DMS79 (cell line): ENCODE measurements at regions not wholly inside any gene's neighbourhood (a gene's known extent, or its start where the extent isn't known, plus 50 kb on each side); places are given as distances from the start of the nearest gene placed in this dataset.

Source experiments
- DNase-seq: peaks from one replicate; lab custom pipeline; 2025; lab: John Stamatoyannopoulos, UW

DNA sequence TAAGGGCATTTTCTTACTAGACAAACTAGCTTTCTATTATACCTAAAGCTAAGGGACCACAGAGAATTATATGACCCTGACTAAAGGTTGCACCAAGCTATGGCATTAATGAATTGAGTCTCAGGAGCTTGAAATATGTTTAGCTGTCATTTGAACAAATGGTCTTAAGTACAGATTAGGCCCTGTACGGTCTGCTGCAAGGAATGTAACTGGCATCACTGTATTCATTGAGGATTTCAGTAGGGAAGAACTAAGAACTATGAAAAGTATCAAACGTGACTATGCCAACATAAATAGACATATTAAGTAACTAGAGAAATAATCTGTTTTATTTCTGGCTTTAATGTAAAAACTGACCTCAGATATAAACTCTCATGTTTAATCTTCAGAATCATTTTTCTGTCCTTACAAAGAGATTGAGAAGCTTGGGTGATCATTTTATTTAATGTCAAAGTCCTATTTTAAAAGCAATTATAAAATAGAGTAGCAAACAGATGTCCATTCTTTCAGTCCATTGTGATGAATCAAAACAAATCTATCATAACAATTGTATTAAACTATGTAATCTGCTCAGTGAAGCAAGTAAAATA lies 845.9 kb downstream of the MAT2B start:
- DNase-seq = no peak

DNA sequence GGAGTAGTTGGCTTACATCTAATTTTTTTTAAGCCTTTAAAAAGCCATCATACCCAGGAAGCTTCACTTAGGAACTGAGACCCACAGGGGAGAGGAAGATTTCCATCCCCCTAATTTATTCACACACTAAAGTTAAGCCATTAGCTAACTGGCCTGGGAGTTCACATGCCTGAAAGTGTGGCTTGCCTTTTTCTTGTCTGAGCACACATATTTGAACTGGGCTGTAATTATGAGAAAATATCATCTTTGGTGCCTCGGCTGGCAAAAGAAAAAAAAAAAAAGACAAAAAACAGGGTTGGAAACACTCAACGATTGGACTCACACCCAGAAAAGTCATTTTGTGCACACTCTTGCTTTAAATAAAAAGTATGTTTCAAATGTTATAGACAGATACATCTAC lies 847.3 kb downstream of the MAT2B start:
- DNase-seq = no peak

DNA sequence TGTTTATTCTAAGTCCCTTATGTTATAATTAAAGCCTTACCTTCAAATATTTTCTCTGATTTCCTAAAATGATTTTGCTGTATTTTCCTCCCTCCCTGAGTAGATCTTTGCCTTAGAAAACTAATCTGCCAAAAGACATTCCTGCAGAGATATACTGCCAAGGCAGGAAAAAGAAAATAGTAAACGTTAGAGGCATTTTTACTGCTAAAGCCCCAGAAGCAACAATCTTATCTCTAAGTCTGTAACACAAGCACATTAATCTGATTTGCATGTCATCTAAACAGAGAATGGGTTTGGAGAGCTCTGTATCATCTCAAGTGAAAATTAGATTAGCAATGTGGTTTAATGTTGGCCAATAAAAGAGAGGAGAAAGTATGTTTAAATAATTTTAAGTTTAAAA lies 847.7 kb downstream of the MAT2B start:
- DNase-seq = no peak

DNA sequence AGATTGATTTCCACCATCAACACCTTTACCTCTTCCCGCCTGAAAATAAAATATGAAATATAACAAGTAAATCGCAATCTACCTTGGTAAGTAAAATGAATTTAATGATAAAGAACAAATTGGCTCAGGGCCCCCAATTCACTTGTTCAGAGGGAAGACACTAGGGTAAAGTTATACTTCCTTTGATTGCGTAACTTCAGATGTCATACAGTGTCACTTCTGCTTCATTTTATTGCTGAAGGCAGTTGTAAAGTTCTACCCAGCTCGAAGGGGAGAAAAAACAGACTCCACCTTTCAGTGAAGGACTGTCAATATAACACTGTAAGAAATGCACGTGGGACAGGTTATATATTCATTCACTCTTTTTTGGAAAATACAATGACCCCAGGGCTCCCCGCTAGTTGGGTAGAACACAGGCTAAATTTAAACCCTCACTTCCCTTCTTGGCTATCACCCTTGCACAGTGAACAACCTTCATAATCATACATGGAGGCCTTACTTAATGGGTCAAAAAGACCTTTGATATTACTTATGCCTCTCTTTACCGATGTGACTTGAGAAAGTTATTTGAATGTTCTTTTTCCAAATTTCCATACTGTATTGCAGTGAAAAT lies 848.8 kb downstream of the MAT2B start:
- DNase-seq = no peak

DNA sequence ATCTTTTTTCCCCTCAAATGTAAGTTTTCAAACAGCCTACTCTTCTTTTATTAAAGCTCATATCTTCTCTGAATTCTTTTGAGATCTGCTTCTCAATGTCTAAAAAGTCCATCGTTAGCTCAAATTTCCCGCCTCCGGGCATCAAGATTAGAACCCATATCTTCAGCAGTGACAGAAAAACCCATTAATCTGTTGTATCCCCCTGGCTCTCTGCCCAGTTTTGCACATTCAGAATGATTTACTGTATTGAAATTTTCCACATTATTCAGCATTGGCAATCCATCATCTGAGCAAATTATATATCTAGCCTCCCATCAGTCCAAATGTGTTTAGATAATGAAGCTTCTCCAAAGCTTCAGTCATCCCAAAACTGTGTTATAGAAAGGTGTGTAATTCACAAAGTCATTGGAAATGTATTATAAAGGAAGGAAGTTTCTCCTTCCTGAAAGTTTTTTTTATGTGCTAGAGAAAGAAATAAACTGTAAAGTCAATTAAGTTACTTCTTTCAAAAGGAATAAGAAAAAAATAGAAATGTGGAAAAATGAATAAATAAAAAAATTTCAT lies 849.9 kb downstream of the MAT2B start:
- DNase-seq = no peak

DNA sequence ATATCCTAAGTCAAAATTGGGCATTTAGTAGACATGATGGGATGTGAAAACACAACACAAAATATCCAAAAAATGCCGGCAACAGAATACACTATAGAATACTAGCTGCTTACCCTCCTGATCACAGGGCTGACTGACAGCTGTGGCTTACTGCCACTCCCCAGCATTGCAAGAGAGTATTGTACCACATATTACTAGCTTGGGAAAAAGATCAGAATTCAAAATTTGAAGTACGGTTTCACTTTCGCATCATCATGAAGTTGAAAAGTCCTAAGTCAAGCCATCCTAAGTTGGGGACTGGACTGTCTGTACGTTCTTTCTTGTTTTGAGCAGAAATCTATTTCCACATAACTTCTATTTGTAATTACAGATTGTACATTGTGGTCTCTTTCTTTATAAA lies 851.4 kb downstream of the MAT2B start:
- DNase-seq = no peak

DNA sequence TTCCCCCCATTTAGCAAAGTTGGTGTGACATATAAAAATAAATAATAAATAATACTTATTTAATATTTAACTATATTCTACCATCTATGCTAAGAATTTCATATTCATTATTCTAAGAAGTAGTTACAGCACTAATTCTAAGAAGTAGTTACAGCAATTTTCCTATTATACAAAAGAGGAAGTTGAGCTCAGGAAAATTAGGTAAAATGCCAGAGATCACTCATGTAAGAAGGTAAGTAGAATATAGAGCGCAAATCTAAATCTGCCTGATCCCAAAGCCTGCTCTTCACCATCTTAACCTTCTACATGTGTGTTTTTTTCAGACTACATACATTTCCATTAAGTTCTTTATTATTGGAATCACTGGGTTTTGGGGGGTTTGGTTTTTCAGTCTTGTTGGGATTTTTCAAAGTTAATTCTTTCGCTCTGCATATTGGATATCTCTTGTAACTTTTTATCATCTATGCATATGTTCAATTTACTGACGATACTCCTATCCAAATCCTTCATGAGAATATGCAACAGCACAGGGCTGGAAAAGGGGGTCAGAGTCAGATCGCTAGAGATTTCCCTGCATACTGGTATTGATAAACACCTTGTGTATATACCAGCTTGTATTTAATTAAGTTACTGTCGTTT lies 852.1 kb downstream of the MAT2B start:
- DNase-seq = no peak

DNA sequence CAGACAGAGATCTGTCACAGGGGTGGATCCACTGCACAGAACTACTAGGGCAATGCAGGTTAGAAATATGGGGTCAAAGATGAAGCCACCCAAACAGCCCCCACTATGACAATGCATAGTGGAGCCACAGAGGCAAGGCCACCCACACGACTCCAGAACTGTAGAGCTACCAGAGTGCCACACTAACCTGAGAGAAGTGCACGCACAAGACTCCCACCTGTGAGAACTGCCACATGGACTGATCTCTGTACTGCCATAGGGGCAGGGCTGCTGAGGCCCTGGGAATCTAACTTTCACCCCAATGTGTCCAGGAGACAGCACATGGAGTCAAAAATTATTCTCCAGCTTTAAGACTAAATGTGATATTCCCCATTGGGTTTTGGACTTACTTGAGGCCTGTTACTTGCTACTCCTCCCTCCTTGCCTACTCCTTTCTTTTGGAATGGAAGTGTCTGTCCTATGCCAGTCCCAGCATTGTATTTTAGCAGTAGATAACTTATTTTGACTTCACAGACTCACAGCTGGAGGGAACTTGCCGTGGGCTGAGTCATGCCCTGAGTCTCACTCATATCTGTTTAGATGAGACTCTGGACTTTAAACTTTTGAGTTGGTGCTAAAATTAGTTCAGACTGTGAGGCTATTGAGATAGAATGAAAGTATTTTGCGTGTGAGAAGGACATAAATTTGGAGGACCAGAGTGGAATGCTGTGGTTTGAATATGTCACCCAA lies 853.3 kb downstream of the MAT2B start:
- no peak for DNase-seq

DNA sequence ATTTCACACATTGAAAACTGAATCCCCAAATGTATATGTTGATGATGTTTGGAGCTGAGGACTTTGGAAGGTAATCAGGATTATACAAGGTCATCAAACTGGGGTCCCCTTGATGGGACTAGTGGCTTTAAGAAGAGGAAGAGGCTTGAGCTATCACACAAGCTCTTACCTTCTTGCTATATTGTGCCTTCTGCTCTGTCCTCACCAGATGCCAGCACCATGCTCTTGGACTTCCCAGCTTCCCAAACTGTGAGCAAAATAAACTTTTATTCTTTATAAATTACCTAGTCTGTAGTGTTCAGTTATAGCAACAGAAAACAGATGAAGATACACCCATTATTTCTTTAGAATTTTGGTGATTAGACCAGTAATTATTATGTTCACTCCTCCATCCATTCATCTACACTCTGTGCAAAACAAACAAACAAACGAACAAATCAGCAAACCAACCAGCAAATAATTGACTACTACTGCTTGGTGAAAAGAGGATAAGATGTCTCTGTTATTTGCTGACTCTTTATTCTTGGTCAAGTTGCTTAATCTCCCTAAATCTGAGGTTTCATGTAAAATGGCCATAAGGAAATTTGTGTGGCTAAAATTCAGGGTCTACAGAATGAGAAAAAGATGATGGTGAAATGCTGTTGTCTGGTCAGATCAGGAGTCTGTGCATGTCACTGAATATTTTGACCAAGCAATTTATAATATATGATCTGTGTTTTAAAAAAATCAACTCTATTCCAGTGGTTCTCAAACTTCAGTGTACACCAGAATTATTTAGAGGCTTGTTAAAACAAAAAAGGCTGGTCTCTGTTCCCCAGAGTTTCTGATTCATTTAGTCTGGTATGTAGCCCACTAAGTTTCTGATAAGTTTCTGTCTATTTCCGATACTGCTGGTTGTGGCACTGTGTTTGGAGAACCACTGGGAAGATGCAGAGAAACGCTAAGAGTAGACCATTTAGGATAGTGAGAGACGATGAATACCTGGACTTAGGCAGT lies 854.1 kb downstream of the MAT2B start:
- no peak for DNase-seq

DNA sequence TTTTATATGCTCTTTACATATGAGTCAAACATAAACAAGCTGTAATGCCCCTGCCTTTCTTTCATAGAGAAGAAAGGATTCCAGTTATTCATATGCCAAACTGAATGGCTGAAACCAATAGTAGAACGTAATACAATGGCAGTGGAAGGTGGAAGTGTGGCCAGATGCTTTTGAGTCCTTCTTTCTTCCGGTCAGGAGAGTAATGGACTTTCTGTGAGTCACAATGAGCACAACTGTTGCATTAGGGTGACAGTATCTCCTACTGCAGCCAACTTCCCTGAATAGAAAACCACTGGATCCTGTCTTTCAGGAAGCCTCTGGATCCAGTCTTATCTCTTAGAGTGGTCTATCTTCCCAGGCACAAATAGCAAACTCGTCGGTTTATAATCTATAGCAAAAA lies 855.2 kb downstream of the MAT2B start:
- DNase-seq = no peak

DNA sequence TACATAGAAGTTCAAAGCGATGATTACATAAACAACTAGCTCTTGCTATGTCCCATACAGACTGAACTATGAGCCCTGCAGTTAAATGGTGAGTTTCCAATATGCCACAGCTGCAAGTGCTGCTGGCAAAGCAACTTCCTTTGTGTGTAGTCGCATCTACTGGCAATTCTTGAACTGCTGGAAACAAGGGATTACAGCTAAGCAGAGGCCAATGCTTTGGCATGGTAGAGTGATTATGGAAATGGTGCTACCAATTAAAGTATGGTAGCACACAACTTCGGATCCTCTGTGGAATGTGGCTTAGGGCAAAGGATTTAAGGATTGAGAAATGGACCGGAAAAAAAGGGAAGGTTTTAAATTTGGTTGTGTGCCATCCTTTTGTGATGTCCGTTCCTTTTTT lies 856.6 kb downstream of the MAT2B start:
- no peak for DNase-seq

DNA sequence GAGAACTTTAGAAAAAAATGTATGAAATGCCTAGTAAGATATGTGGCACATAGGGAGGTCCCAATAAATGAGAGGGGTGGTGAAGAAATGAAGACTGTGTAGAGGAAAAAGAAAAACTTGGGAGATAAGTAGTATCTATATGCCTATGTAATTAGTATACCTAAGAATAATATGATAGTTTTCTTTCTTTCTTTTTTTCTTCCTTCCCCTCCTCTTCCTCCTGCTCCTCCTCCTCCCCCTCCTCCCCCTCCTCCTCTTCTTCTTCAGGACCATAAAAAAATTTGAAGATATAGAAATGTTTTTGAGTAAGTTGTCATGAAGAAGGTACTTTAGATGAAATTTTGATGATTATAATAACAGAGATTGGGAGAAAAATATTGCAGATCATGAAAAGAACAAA lies 857.4 kb downstream of the MAT2B start:
- no peak for DNase-seq

DNA sequence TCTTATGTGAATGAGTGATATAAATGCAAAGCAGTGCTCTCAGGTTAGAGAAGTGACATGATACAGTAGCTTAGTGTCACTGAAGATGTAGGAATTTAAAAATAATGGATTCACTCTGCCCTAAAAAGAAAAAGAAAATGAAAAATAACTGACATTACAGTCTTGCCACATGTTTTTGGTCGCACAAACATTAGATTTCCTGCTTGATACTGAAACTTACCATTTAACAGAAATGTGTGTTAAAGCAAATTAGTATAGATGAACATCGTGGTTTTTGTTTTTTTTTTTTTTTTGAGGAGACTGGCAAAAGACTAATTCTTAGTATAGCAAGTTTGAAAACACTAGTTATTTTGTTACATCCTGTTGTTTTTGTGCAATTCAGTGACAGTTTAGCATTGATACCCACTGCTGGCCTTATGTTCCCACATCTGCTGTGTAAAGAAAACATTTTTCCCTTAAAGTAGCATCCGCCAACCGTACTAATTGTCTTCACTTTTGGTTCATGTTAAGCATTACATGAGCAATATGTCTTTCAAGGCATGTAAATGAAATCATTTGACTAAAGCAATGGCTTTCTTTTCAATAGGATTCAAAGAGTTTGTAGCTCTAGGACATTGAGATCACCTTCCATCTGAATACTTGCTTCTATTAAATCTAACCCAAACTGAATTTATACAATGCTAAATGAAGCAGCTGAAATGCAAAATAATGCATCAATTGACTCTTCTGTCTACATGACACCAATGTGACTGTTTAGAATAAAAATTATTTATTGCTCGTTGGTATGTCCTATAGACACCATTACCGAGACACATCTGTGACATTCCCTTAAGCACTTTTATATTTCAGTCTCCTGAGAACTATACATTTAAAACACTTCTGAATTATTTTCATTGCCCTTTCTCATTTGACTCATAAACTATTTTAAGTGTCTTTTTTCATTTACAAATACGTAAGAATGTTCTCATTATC lies 859.1 kb downstream of the MAT2B start:
- no peak for DNase-seq

DNA sequence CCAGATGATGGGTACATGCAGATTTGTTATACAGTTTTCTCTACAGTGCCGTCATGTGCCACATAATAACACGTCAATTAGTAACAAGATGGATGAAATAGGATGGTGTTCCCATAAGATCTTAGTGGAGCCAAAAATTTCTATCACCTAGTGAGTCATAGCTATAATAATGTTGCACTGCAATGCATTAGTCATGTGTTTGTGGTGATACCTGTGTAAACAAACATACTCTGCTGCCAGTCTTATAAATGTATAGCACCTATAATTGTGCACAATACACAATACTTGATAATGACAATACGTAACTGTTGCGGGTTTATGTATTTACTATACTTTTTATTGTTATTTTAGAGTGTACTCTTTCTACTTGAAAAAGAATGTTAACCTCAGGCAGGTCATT lies 865.4 kb downstream of the MAT2B start:
- DNase-seq = no peak

DNA sequence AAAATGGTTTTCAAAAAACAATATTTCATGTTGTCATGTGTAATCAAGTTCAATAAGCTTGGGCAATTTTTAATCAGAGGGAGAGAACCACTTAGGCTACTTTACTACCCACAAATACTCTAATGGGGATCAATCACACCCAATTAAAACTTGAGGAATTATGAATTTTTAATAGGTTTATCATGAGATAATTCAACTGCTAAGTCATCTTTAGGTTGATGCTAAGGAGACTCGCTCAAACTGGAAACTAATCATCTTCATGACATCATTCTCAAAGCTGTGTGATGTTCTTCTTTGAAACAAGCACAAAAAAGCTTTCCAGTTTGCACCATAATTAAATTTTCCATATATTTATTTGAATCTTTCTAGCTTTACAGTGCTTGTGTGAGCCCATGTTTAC lies 867.5 kb downstream of the MAT2B start:
- DNase-seq = no peak

DNA sequence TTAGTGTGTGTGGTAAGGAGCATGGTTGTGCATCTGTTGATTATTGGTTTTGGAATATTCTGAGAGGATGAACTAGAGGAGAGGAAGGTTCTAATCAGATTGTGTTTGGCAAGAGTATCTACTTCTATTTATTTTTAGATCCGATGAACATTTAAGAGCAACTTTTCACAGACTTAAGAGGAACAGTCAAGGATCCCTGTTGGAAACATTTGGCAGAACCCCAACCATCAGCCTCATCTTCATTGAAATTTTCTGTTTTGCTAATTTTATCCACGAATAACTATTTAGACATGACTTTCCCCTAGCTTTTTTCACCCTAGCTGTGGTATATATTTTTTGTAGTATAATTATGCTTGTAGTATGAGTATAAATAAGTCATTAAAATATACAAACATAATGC lies 868.5 kb downstream of the MAT2B start:
- DNase-seq = no peak

DNA sequence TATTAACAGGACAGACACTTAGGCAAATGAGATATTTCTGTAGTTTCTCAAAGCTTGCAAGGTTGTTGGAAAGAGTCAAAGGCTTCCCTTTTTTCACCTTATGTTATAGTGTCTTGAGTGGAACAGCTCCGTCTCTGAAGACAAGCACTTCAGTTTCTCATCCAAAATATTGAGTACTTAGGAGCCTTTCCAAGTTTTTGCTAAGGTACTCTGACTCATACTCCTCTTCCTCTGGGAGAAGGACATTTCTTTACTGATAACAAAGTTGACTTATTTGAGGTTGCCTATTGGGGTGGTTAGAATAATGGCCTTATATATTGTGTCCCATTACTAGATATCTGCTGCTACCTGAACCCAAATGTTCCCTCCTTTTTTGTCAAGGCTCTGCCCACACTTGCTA lies 869.6 kb downstream of the MAT2B start:
- no peak for DNase-seq

DNA sequence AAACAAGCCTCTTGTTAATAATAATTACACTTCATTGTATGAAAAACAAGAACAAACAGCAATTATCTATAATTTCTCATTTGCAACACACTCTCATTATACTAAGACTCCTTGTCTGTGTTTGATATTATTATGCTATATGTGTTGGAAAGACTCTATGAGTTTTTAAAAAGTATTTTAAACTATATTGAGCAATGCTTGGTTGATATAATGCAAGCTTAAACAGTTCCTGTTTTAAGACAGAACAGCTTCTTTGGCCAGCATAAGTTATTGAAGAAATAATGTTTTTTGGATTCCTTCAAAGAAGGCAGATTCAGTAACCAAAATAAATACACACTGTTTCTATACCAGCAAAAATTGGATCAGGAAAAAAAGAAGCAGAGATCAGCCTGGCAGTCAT lies 871.4 kb downstream of the MAT2B start:
- no peak for DNase-seq

DNA sequence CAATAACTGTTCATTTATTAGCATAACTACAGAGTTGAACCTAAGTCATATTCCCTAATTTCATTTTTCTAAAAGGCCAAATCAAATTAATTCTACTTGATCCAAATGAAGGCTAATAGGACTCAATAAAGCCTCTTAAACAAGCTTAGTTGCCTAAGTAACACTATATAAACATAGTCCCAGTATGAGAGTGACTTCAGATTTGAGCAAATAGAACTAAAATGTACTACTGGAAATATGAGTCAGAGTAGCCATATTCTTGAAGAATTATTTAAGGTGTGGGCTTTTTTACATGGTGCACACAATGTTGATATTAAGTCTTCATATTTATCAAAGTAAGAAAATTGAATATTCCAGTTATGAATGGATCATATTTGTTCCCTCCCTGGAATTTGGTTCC lies 872.3 kb downstream of the MAT2B start:
- no peak for DNase-seq

DNA sequence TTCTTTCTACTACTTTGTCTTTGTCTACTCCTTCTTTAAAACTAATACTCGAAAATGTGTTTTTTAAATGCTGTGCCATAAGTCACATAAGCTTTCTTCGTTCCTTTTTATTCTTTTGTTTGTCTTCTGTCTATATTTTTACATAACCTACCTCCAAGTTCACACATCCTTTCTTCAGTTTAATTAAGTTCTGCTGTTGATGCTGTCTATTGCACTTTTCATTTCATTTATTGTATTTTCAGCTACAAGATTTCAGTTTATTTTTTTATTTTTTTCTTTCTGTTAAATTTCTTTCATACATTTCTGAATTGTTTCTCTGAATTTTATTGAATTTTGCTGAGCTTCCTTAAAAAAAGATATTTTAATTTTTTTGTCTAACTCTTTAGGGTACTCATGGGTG lies 878.2 kb downstream of the MAT2B start:
- DNase-seq = no peak

DNA sequence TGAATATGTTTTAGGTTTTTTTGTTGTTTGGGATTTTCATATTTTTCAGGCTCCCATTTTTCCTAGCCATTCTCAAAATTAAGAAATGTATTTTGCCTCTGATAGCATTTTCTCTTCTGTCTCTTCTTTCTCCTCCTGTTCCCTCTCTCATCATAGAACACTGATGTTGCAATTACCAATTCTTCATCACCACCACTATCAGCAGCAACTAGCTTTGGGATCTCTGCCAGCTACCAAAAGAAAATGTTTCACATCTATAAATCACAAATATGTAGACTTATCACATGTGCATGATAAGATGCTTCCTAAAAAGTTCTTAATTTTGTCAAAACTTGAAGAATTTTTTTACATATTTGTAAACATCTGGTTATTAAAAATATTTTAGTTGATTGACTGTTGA lies 887.1 kb downstream of the MAT2B start:
- no peak for DNase-seq
